Tibial nerve (tissue), 4 donors: ENCODE measurements at regions not wholly inside any gene's neighbourhood (a gene's known extent, or its start where the extent isn't known, plus 50 kb on each side); places are given as distances from the start of the nearest gene placed in this dataset.

Experiments used
- DNase-seq, 2 donors: peaks; one replicate each; pipeline ENCODE4 v3.0.0-alpha.2; 2019; ENCODE audit warnings: low spot score in 2 of 2
- H3K27ac ChIP-seq, 4 donors: fragments of 200-600 bp; sonication (generic) in 3 of 4; one replicate each; pipeline ENCODE4 v1.5.1; 2017 to 2019; ENCODE audit warnings: mild to moderate bottlenecking in 1 of 4
- H3K27me3 ChIP-seq, 2 donors: fragments of 200-600 bp; sonication (generic) in 1 of 2; one replicate each; pipeline versions ENCODE4 v1.5.1 to v1.6.0; 2017 to 2019
- H3K36me3 ChIP-seq, 3 donors: fragments of 200-600 bp; sonication (generic); one replicate each; pipeline ENCODE4 v1.5.1; 2018 to 2019
- H3K4me1 ChIP-seq, 4 donors: fragments of 200-600 bp; sonication (generic) in 3 of 4; one replicate each; pipeline ENCODE4 v1.5.1; 2017 to 2019
- H3K4me3 ChIP-seq, 4 donors: fragments of 200-600 bp; sonication (generic) in 3 of 4; one replicate each; pipeline ENCODE4 v1.5.1; 2017 to 2019; ENCODE audit warnings: mild to moderate bottlenecking in 1 of 4, moderate library complexity in 1 of 4
- H3K9me3 ChIP-seq, 4 donors: fragments of 200-600 bp; sonication (generic) in 3 of 4; one replicate each; pipeline ENCODE4 v1.5.1; 2017 to 2019
- CTCF ChIP-seq, 5 experiments: fragments of 200-600 bp in 3 of 5; fragments of 450-650 bp in 2 of 5; sonication (generic) in 3 of 5; IDR thresholded peaks; one replicate each; pipeline ENCODE4 v1.5.1; 2016 to 2019; ENCODE audit warnings: antibody characterized with exemption in 5 of 5, mild to moderate bottlenecking in 3 of 5, moderate library complexity in 2 of 5
- EP300 ChIP-seq, 2 donors: sonication (generic); formaldehyde crosslinking; IDR thresholded peaks; one replicate each; pipeline ENCODE4 v1.6.1; 2017; ENCODE audit warnings: antibody characterized with exemption in 2 of 2, mild to moderate bottlenecking in 1 of 2
- POLR2A ChIP-seq, 2 donors: fragments of 450-650 bp; IDR thresholded peaks; one replicate each; pipeline ENCODE4 v1.6.1; 2017; ENCODE audit warnings: antibody characterized with exemption in 2 of 2, mild to moderate bottlenecking in 2 of 2, moderate library complexity in 2 of 2
- WGBS, 2 donors: methylation state at CpG; one replicate each; pipeline ENCODE4 v1.1.5; 2018; 5-methylcytosine and 5-hydroxymethylcytosine counted together

GRCh38 chr5:13470263-13470662 lies 474.2 kb downstream of the DNAH5 start:
- no peak for TF ChIP-seq EP300 (IDR thresholded peaks at IDR 0.05)
- TF ChIP-seq POLR2A (IDR thresholded peaks at IDR 0.05): no peak
- TF ChIP-seq CTCF (IDR thresholded peaks at IDR 0.05): no peak
- Histone ChIP-seq H3K27me3 (no peaks in the 10 kb centered on the region), H3K27ac (no peak overlapping the region)

GRCh38 chr5:13464532-13465193 lies 479.8 kb downstream of the DNAH5 start:
- no peaks in the 10 kb centered on the region for H3K4me1 ChIP-seq
- H3K4me3 ChIP-seq: no peak overlapping the region
- H3K27ac ChIP-seq: no peak overlapping the region
- WGBS, 2 donors: 75 to 81% methylated on average over 2 of the region's 2 CpGs
- no peaks in the 10 kb centered on the region for H3K36me3 ChIP-seq
- no peak for TF ChIP-seq POLR2A (IDR thresholded peaks at IDR 0.05)
- TF ChIP-seq CTCF (IDR thresholded peaks at IDR 0.05): no peak
- no peak for TF ChIP-seq EP300 (IDR thresholded peaks at IDR 0.05)
- no peaks in the 10 kb centered on the region for H3K27me3 ChIP-seq
- DNase-seq: no peak
- no peaks in the 10 kb centered on the region for H3K9me3 ChIP-seq

More at GRCh38 chr5:13470263-13470662, 474.2 kb downstream of the DNAH5 start:
- no peaks in the 10 kb centered on the region for H3K4me1 ChIP-seq
- H3K4me3 ChIP-seq: no peak overlapping the region
- H3K9me3 ChIP-seq: no peaks in the 10 kb centered on the region
- no peak for DNase-seq
- H3K36me3 ChIP-seq: no peaks in the 10 kb centered on the region

- TF ChIP-seq POLR2A (IDR thresholded peaks at IDR 0.05) (no peak), CTCF (IDR thresholded peaks at IDR 0.05) (no peak), EP300 (IDR thresholded peaks at IDR 0.05) (no peak)
- H3K4me1 ChIP-seq: no peaks in the 10 kb centered on the region
- no peaks in the 10 kb centered on the region for H3K9me3 ChIP-seq
- no peak for DNase-seq
- WGBS, 2 donors: 88 to 94% methylated on average over 2 of the region's 2 CpGs
- no peak overlapping the region for H3K27ac ChIP-seq
- H3K4me3 ChIP-seq: no peak overlapping the region
- H3K36me3 ChIP-seq: no peaks in the 10 kb centered on the region
- no peaks in the 10 kb centered on the region for H3K27me3 ChIP-seq
These were observed 483.9 kb downstream of the DNAH5 start for GRCh38 chr5:13460587-13460986.

- Histone ChIP-seq H3K9me3 (no peaks in the 10 kb centered on the region), H3K36me3 (no peaks in the 10 kb centered on the region), H3K4me1 (no peaks in the 10 kb centered on the region), H3K27ac (no peak overlapping the region), H3K4me3 (no peak overlapping the region), H3K27me3 (no peaks in the 10 kb centered on the region)
- TF ChIP-seq EP300 (IDR thresholded peaks at IDR 0.05) (no peak), POLR2A (IDR thresholded peaks at IDR 0.05) (no peak), CTCF (IDR thresholded peaks at IDR 0.05) (no peak)
- DNase-seq: no peak
- WGBS, 2 donors: 82 to 85% methylated on average over 6 of the region's 6 CpGs
These were observed 490.4 kb downstream of the DNAH5 start for GRCh38 chr5:13454050-13454449.

- Histone ChIP-seq H3K27me3 (no peaks in the 10 kb centered on the region), H3K36me3 (no peaks in the 10 kb centered on the region), H3K27ac (no peak overlapping the region), H3K4me3 (no peak overlapping the region), H3K9me3 (no peaks in the 10 kb centered on the region), H3K4me1 (no peaks in the 10 kb centered on the region)
- TF ChIP-seq POLR2A (IDR thresholded peaks at IDR 0.05) (no peak), EP300 (IDR thresholded peaks at IDR 0.05) (no peak), CTCF (IDR thresholded peaks at IDR 0.05) (no peak)
- no peak for DNase-seq
- WGBS, 2 donors: 82 to 87% methylated on average over 1 of the region's 1 CpG
These were observed 495.6 kb downstream of the DNAH5 start for GRCh38 chr5:13448843-13449242.
